ENCODE measurements at regions not wholly inside any gene's neighbourhood (a gene's known extent, or its start where the extent isn't known, plus 50 kb on each side); places are given as distances from the start of the nearest gene placed in this dataset.

DNA sequence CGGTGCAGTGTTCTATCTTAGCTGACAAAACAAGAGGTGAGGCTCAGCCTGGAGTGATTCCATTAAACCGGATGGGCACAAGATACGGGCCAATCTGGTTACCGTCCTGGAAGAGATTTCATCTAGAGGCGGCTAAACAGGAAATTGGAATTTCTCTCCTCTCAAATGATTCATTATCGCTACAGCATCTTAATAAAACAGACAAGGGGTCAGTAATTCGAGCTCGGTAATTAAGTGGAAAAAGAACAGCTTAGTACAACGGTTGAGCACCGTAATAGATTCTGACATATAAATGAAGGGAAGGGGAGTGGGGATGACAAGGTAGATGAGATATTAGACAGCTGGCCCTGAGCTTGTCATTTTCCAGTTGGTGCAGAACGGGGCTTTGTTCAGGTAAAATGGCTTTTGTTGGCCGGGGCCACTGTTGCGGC, 137.2 kb downstream of the EDN3 start:
- DNase-seq, result no peak

DNA sequence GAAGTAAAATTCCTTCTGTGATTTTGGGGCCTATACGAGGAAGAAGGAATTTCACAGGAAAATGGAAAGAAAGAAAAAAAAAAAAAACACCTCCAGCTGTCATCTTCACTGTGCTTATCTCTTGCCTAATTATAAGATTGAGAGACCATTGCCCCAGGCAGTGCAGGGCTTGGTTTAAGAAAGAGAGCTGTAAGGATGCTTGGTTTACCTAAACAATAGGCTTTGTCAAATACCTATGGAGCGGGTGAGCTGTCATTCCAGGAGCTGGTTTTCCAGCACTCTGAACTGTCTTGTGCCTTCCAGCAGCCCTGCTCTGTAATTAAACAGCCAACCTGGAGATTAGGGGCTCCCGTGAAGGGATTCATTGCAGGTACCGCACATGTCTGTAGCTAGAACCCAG, 137.8 kb downstream of the EDN3 start:
- no peak for DNase-seq

DNA sequence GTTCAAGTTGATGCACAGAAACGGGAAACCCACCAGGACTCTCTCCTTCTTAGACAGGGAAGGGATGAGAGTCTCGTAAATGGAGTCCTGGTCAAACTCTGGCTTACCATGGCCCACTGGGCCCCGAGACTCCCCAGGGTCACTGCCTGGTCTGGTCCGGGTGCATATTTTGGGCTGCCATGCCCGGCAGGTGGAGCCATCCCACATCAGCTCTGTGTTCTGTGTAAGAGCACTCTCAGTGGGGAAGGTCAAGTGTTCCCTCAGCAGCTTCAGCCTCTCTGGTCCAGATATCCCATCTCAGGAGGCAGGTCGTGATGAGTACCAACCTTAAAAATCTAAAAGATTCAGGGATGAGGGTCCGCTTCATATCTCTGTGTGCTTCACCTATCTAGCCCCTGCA, 138.8 kb downstream of the EDN3 start:
- DNase-seq, result no peak

DNA sequence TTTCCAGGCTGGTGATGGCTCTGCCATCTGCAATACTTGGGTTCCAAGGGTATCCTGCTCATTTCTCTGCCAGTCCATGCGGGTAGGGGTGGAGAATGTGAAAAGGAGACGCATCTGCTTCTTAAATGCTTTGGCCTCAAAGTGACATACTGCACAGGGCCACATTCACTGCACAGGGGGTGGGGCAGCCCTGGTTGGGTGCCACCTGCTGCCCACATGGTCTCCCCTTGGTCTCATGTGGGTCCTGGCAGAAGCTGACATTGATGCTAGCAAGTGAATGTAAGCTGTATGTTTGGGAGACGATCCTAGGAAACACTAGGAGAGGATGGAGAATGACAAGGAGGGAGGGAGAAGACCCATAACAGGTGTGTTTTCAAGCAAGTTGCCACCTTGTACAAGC, 140.9 kb downstream of the EDN3 start:
- DNase-seq, result no peak

DNA sequence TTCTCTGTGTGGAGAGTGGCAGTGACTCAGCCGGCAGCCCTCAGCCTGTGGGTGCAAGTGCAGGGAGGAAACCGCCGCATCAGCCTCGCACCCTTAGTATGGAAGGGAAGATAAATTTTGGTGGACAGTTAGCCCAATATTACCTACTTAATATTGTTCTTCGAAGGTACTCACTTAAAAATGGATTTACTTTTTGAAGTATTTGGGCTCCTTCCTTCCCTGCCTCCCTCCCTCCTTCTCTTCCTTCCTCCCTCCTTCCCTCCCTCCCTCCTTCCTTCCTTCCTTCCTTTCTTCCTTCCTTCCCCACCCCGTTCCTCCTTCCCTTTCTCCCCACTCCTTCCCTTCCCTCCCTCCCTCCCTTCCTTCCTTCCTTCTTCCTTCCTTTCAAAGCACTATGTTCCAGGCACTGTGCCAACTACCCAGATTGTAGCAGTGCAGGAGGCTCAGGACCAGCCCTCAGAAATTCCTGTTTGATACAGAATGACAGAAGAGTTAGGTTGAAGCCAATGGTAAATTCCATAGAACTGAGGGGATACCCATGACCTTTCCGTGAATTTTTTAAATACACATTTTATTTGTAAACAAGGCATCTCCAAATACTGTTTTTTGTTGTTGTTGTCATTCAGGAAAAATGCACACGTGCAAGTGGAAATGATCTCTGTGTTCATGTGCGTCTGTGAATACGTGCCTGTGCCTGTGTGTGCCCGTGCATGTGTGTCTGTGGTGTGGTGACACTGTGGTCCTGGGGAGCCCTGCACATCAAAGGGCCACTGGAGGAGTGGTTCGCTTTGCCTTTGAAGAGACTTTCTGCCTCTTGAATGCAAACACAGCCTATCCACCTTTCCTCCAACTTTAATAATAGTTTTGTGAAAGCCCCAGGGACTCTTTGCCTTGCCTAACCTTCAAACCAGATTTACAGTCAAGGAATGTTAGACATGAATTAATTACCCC, 141.7 kb downstream of the EDN3 start:
- DNase-seq, result no peak

DNA sequence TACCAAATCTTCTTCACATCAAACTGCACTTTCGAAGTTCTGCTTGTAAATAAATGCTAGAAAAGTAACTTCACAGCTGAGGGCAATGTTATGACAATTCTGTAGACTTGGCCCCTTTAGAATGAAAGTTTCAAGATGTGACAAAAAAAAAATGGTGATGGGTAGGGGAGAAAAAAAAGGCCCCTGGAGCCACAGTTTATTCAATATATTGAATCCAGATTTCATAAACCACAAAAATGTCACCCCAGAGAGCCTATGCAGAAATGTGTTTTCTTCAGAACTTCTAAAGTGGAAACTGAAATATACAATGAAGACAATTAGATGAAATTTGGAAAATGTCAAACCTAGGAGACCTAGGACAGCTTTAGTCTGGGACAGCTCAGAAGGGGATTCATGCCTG, 143.1 kb downstream of the EDN3 start:
- DNase-seq, result no peak

DNA sequence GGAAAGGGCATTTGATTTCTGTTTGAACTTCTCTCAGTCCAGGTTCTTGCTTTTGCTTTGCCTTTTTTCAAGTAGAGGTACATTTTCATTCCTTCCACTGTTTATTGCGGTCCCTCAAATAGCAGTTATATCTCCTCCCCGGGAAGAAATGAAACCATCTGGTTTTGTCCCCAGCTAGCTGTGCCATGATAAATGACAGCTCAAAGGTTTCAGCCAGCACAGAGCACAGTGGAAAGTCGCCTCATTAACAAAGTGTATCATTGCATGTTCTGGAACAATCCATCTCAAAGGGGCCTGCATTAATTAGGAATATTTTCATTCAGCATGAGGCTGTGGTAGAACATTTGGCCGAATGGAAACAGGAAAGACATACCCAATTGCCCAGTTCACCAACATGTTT, 146.0 kb downstream of the EDN3 start:
- no peak for DNase-seq

DNA sequence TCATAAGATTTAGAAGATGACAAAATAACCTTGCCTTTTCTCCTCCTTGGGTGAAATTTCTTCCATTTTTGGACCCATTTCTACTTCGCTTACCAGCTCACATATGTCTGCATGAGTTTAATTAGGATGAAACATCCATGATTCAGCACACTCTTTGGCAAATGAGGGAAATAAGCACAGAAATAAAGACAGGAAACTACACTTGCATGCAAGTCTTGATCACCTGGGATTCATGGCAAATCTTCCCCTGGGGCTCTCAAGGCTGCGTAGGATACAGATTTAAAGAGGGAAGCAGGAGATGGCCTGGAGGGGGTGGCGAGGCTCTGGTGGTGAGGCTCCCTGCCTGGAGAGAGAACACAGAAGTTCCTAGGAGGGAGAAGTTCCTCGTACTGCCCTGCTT, 147.8 kb downstream of the EDN3 start:
- DNase-seq, result no peak

DNA sequence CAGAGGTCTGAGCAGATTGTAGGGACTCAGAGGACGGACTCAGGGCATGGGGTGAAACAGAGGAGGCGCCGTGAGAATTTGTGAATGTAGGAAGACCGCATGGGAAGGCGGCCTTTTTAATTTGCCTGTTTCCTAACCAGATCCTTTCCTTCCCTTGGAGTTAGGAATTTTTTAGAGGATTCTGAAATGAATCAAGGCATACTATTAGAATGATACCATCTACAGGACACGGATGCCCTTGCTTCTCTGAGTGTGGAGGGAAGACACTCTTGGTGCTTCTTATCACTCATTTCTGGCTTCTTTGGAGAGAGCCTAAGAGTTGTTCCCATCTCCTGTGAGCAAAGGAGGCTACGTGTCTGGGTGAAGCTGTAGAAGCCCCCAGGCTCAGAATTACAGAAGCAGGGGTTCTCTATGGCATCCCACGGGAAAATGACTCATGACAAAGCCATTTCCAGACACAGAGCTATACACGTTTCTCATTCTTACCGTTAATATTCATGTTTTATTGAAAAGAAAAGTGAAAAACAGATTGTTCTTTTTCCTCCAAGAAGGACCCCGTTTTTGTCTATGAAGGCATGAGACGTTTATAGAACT, 148.5 kb downstream of the EDN3 start:
- no peak for DNase-seq

DNA sequence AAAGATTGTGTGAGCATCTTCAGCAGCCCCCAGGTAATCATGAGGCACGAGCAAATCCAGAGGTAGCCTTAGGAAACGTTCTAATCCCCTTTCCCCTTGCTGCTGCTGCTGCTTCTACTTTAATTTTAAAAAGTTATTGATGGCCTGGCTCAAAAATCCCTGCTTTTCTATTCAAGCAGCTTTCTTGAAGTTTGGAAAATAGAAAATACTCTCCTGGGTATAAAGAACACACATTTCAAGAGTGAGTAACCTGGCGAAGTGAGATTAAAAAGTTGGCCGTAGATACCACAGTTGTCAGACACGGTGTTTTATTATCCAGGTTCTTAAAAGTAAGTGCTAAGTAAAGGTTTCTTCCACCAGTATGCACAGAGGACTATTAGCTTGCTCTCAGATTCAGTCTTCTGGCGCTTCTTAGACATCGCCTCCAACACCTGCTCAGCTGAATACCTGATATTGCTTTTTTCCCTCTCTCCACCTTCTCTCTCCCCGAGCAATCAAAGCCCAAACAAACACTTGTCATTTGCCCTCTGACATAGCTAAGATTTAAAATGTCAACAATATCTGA, 150.7 kb downstream of the EDN3 start:
- DNase-seq, result no peak

DNA sequence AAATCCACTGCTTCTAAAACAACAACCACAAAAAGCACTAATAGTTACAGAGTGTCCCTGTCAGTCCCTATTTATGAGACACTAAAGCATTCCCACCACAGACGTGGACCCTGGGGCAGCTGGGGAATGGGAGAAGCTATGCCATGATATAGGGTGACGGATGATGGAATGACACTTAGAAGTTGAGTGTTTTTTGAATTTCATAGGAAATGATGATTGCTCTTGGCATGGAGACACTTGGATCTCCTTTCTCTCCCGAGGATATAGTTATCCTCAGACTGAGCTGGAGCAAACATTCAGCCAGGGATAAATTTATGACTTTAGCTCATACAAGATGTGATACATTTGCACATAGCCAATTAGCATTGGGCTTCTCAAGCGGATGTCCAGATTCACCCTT, 151.2 kb downstream of the EDN3 start:
- DNase-seq, result no peak

DNA sequence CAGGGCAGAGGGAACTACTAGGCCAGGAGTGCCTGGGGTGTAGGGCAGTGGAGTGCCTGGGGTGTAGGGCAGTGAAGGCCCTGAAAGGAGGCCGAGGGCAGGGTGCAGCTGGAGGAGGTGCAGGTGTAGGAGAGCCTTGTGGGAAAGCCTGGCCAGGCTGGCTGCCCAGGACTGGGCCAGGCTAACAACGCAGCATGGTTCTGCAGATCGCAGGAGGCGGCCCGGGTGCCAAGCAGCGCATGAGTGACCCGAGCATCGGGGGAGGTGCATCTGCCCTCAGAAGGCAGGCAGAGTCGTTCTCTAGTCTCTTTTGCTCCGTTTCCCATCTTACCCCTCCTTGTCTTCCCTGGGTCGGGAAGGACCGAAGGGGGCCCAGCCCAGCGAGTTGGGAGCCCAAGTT, 151.5 kb upstream of the PHACTR3 start:
- no peak for DNase-seq

DNA sequence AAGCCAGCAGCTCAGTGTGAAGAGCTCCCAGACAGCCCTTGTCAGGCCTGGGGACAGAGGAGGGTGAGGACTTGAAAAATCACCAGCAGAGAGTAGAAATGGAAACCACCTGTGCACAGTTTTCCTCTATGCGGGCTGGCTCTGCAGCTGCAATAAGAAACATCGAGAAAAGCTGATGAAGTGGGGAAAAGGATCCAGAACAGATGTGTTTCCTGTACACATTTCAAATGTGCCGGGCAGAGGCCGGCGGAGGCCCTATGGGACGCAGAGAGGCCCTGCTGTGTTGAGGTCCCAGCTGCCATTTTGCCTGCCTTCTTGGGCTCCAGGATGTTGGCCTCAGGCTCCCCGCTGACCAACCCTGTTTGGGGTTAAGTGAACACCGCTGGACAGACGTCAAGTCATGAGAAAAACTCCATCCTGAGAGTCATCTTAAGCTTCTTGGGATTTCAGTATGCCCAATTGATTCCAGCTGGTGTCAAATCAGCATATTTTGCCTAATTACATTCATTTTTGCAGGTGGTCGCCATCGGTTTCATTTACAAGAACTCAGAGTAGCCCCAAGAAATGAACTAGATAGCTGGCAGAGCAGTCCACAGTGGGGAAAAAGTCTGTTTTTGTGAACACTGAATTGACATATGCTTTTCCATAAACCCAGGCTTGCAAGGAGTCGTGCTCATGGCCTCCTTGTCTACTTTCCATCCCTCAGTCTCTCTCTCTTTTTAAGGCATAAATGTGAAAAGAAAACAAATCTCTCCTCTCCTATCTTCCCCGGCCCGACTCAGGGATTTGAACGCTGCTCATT, 150.4 kb upstream of the PHACTR3 start:
- DNase-seq, result no peak

DNA sequence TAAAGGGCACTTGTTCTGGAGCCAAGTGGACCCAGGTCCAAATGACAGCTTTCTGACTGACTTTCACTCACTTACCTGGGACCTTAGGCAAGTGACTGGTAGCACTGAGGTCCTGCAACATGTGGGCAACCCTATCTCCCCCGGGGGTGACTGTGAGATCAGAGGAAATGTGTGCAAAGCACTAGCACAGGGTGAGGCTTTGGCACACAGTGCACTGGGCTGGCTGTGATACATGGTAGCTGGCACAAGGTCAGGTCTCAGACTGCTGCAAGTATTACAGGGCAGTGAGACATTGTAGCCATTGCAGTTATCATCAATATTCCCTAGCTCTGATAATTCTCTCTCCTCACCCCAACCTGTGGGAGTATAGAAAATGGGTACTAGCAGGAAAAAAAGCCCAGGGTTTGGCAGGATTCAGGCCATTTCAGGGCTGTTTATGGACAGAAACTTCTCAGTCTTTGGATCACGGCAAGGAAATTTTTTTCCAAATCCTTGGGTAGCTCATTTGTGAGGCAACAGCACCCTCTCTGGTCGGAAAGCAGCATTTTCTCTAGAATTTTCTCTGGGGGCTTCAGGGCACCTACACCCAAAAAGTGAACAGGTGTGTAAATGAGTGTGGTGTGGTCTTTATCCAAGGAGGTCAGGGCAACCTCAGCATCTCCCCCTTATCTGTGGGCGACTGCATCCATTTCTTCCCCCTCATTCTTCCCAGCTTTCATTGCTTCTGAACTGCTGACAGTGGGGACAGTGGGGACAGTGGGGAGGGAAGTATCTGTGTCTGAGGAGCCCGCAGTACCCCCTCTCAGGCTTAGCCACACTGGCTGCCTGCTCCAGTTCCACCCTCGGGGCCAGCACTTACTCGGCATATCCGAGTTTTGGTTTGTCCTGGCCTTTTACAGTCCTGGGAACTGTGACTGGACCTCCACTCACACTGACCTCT, 148.7 kb upstream of the PHACTR3 start:
- DNase-seq, result no peak

DNA sequence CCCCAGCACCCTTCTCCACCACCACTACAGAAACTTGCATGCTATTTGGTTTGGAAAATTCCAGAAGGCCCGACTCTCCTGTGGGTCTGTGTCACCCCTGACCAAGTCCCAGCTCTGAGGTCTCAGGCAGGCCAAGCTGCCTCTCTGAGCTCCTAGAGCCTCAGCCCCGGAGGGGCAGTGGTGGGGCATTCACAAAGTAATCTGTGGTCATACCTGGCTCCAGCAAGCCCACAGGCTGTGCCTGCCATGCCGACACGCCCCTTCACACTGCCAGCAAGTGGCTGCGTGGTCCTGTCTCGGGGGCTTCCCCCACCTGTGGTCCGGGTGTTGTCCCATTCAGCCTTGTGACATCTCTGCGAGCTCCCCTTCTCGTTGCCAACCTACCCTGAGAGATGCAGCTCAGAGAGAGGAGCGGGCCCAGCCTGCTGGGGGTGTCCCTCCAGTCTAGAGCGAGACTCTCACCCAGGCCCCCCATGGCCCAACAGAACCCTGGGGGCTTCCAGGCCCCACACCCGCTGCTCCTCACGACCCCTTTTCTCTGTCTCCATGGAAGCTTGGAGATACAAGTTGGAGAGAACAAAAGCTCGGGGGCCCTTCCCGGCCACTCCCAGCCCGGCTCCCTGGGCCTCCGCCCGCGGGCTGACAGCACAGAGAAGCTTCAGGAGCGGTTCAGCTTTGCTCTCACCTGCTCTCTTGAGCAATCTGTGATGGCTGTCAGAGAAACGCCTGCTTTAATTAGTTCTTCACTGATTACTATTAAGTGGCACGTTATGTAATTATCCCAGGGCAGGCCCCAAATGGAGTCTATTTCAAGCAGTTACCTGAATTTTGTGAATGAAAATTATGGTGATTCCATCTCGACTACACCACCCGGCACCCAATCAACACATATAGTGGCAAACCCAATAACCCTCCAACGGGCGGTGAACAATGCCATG, 147.7 kb upstream of the PHACTR3 start:
- DNase-seq, result no peak

DNA sequence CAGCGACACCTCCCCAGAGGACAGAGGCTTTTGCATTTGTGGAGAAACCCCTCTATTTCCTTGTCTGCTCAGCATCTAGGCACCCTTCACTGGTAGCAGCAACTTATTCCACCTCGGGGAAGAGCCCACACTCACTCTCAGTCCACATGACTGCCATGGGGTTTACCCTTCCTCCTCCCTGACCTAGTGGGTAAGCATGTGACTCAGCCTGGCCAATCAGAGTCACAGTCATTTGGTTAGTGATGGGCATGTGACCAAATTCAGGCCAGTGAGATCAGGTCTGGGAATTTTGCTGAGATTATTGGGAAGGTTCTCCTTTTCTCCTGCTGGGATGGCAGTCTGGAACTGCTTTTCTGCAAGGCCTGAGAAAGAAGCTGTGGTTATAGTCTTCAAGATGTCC, 145.7 kb upstream of the PHACTR3 start:
- DNase-seq, result no peak

DNA sequence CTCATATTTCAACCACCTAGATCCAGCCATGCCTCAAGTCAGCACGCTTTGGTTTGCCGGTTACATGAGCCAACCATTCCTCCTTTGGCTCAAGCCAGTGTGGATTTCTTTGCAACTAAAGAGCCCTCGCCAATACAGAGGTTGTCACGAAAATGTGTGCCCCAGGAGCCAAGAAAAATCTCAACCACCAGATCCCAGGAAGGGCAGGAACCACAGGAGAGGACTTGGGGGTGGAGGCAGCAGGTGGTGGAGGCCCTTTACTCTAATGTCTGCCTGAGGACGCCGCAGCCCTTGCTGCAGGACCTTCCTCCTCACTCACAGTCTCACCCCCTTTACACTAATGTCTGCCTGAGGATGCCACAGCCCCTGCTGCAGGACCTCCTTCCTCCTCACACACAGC, 144.8 kb upstream of the PHACTR3 start:
- no peak for DNase-seq

DNA sequence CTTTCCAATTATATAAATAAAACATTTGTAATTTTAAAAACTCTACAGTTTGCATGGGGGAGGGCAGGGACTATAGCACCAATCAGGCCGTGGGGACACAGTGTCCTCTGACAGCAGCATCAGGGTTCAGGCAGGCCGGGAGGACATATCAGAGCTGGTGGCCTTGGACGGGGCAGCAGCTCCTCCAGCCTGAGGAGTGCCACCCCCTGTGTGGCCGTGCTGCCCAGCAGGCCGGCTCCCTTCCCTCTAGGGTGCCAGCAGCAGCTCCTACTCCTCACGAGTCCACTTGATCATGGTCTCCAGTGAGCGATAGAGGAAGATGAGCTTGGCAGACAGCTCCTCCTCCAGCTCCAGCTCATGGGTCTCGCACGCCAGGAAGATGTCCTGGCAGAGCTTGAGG, 144.0 kb upstream of the PHACTR3 start:
- no peak for DNase-seq

DNA sequence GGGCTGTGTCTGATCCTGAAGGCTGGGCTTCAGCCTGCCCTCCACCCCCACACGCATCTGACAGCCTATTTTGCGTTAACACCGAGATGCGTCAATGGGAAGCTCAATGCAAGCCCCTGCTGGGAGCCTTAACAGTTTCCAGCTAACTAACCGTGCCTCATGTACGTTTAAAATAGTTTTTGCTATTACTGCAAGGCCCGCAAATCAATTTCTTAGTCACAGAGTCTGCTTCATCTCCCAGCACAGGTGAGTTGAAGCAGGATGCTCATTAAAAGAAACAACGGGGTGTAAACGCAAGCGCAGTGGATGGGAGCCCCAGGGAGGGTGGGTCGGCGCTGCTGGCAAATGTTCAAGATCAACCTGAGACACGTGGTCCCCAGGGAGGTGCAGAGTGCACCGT, 142.8 kb upstream of the PHACTR3 start:
- DNase-seq, result no peak

DNA sequence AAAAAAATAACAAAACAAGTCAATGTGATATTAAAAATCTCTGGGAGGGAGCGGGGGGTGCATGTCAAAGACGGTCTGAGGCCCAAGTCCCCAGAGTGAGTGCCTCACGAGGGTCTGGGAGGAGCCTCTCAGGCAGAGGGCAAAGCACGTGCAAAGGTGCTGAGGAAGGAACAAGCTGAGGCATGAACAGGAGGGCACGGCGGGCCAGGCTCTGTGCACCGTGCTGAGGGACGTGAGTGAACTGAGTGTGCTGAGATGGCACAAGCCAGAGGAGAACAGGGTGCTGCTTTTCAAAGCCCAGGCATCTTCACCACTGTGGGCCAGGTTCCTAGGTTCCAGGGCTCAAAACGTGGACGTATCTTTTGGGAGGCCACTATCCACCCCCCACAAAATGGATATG, 142.1 kb upstream of the PHACTR3 start:
- no peak for DNase-seq

DNA sequence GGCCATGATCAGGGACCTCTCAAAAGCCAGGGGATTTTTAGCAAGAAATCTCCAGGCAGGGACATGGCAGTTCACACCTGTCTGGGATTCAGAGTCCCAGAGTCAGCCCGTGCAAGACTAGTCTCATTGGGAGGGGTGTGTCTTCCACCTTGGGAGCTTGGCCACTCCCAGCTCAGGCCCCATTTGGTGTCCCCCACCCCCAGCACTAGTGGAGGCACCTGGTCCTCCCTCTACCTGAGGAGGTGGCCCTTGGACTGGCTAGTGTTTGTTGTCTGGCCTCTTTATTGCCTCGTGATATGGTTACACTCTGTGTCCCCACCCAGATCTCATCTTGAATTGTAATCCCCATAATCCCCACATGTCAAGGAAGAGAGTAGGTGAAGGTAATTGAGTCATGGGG, 140.8 kb upstream of the PHACTR3 start:
- no peak for DNase-seq

Measured in NCI-H1092 (cell line).